Right lobe of liver (tissue), 4 donors: ENCODE measurements at regions not wholly inside any gene's neighbourhood (a gene's known extent, or its start where the extent isn't known, plus 50 kb on each side); places are given as distances from the start of the nearest gene placed in this dataset.

Experiments used
- POLR2A ChIP-seq: fragments of 450-650 bp; IDR thresholded peaks from one replicate; pipeline ENCODE4 v1.6.1; 2017; ENCODE audit warnings: antibody characterized with exemption, mild to moderate bottlenecking
- TF ChIP-seq, protein P1 (sequence below), 4 donors: fragments of 200-600 bp in 3 of 4; fragments of 450-650 bp in 1 of 4; IDR thresholded peaks; one replicate each; pipeline versions ENCODE4 v1.5.1 to v1.8.0; 2016 to 2022; ENCODE audit warnings: antibody characterized with exemption in 4 of 4, mild to moderate bottlenecking in 2 of 4
- donor health status: DM: no; HTN: no; CAD: no.
- donor health status: DM: no; HTN: no; CAD: no.
- donor health status: DM: no; HTN: yes; CAD: no.

- TF ChIP-seq POLR2A, result no peak
- TF ChIP-seq, protein P1, sequence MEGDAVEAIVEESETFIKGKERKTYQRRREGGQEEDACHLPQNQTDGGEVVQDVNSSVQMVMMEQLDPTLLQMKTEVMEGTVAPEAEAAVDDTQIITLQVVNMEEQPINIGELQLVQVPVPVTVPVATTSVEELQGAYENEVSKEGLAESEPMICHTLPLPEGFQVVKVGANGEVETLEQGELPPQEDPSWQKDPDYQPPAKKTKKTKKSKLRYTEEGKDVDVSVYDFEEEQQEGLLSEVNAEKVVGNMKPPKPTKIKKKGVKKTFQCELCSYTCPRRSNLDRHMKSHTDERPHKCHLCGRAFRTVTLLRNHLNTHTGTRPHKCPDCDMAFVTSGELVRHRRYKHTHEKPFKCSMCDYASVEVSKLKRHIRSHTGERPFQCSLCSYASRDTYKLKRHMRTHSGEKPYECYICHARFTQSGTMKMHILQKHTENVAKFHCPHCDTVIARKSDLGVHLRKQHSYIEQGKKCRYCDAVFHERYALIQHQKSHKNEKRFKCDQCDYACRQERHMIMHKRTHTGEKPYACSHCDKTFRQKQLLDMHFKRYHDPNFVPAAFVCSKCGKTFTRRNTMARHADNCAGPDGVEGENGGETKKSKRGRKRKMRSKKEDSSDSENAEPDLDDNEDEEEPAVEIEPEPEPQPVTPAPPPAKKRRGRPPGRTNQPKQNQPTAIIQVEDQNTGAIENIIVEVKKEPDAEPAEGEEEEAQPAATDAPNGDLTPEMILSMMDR (IDR thresholded peaks at IDR 0.05), result no peak
These were observed 114.5 kb upstream of the KIT start for GRCh38 chr4:54543088-54543795.
